Ectodermal cell (in vitro differentiated cells): ENCODE measurements at regions not wholly inside any gene's neighbourhood (a gene's known extent, or its start where the extent isn't known, plus 50 kb on each side); places are given as distances from the start of the nearest gene placed in this dataset.

Experiments used
- H3K27ac ChIP-seq: 2 replicates; pipeline ENCODE4 v1.7.0; 2013; ENCODE audit warnings: mild to moderate bottlenecking, low read depth, low read length; ENCODE audit not compliant: insufficient read depth, poor library complexity, severe bottlenecking
- H3K27me3 ChIP-seq: 2 replicates; pipeline ENCODE4 v1.7.0; 2013; ENCODE audit warnings: mild to moderate bottlenecking, low read length; ENCODE audit not compliant: insufficient read depth, control insufficient read depth, poor library complexity, severe bottlenecking
- H3K36me3 ChIP-seq: one replicate; pipeline ENCODE4 v1.7.0; 2013; ENCODE audit warnings: low read length; ENCODE audit not compliant: control insufficient read depth, insufficient read depth
- H3K4me1 ChIP-seq: one replicate; pipeline ENCODE4 v1.7.0; 2013; ENCODE audit warnings: low read length; ENCODE audit not compliant: control insufficient read depth, insufficient read depth
- H3K4me3 ChIP-seq: 2 replicates; pipeline ENCODE4 v1.7.0; 2013; ENCODE audit warnings: low read depth, low read length, control low read depth; ENCODE audit not compliant: insufficient read depth
- H3K9me3 ChIP-seq: 2 replicates; pipeline ENCODE4 v1.7.0; 2013; ENCODE audit warnings: mild to moderate bottlenecking, low read length, moderate library complexity; ENCODE audit not compliant: control insufficient read depth
- WGBS, 2 experiments: methylation state at CpG; one replicate each; pipeline ENCODE4 v1.1.7; 2013; ENCODE audit warnings: missing lambda C conversion rate in 2 of 2; 5-methylcytosine and 5-hydroxymethylcytosine counted together

- 93 to 99% methylated on average over 5 of the region's 5 CpGs for WGBS, 2 experiments
- H3K36me3 ChIP-seq = no peaks in the 10 kb centered on the region
- no peaks in the 10 kb centered on the region for H3K4me1 ChIP-seq
- no peaks in the 10 kb centered on the region for H3K27me3 ChIP-seq
- H3K9me3 ChIP-seq = no peaks in the 10 kb centered on the region
- no peak overlapping the region for H3K4me3 ChIP-seq
- H3K27ac ChIP-seq = no peak overlapping the region
Observed at GRCh38 chr14:86943391-86944365, 1049.3 kb downstream of the GALC start.

GRCh38 chr14:86942936-86943335 lies 1050.0 kb downstream of the GALC start:
- Histone ChIP-seq H3K4me1 (no peaks in the 10 kb centered on the region), H3K27me3 (no peaks in the 10 kb centered on the region), H3K36me3 (no peaks in the 10 kb centered on the region), H3K9me3 (no peaks in the 10 kb centered on the region), H3K27ac (no peak overlapping the region), H3K4me3 (no peak overlapping the region)
- 94% methylated on average over 4 of the region's 4 CpGs for WGBS, 2 experiments

- WGBS, 2 experiments = 83 to 89% methylated on average over 2 of the region's 2 CpGs
- Histone ChIP-seq H3K4me3 (no peak overlapping the region), H3K36me3 (no peaks in the 10 kb centered on the region), H3K27me3 (no peaks in the 10 kb centered on the region), H3K4me1 (no peaks in the 10 kb centered on the region), H3K27ac (no peak overlapping the region), H3K9me3 (no peaks in the 10 kb centered on the region)
Observed at GRCh38 chr14:86940106-86940505, 1052.9 kb downstream of the GALC start.

- Histone ChIP-seq H3K9me3 (no peaks in the 10 kb centered on the region), H3K27me3 (no peaks in the 10 kb centered on the region), H3K36me3 (no peaks in the 10 kb centered on the region), H3K27ac (no peak overlapping the region), H3K4me3 (no peak overlapping the region), H3K4me1 (no peaks in the 10 kb centered on the region)
- 87 to 91% methylated on average over 8 of the region's 8 CpGs for WGBS, 2 experiments
Observed at GRCh38 chr14:86938320-86938719, 1054.7 kb downstream of the GALC start.

GRCh38 chr14:86936556-86936955 lies 1056.4 kb downstream of the GALC start:
- H3K4me3 ChIP-seq = no peak overlapping the region

GRCh38 chr14:86935241-86935885 lies 1057.6 kb downstream of the GALC start:
- H3K27me3 ChIP-seq = no peaks in the 10 kb centered on the region
- no peaks in the 10 kb centered on the region for H3K9me3 ChIP-seq
- WGBS, 2 experiments = 85 to 87% methylated on average over 7 to 8 of the region's 8 CpGs
- no peaks in the 10 kb centered on the region for H3K4me1 ChIP-seq
- H3K4me3 ChIP-seq = no peak overlapping the region
- H3K36me3 ChIP-seq = no peaks in the 10 kb centered on the region
- H3K27ac ChIP-seq = no peak overlapping the region

More at GRCh38 chr14:86936556-86936955, 1056.4 kb downstream of the GALC start:
- Histone ChIP-seq H3K27ac (no peak overlapping the region), H3K4me1 (no peaks in the 10 kb centered on the region), H3K27me3 (no peaks in the 10 kb centered on the region), H3K36me3 (no peaks in the 10 kb centered on the region), H3K9me3 (no peaks in the 10 kb centered on the region)
- WGBS, 2 experiments = 91 to 92% methylated on average over 2 of the region's 2 CpGs

- Histone ChIP-seq H3K36me3 (no peaks in the 10 kb centered on the region), H3K27me3 (no peaks in the 10 kb centered on the region), H3K4me3 (no peak overlapping the region), H3K9me3 (no peaks in the 10 kb centered on the region), H3K4me1 (no peaks in the 10 kb centered on the region), H3K27ac (no peak overlapping the region)
- 91 to 93% methylated on average over 7 of the region's 7 CpGs for WGBS, 2 experiments
Observed at GRCh38 chr14:86933958-86934595, 1058.9 kb downstream of the GALC start.

GRCh38 chr14:86933460-86933859 lies 1059.5 kb downstream of the GALC start:
- H3K27me3 ChIP-seq = no peaks in the 10 kb centered on the region
- no peaks in the 10 kb centered on the region for H3K9me3 ChIP-seq
- H3K4me1 ChIP-seq = no peaks in the 10 kb centered on the region
- no peak overlapping the region for H3K4me3 ChIP-seq
- WGBS, 2 experiments = 100% methylated on average over 2 of the region's 2 CpGs
- no peaks in the 10 kb centered on the region for H3K36me3 ChIP-seq
- no peak overlapping the region for H3K27ac ChIP-seq

- no peak overlapping the region for H3K4me3 ChIP-seq
- H3K9me3 ChIP-seq = no peaks in the 10 kb centered on the region
- H3K27ac ChIP-seq = no peak overlapping the region
- H3K27me3 ChIP-seq = no peaks in the 10 kb centered on the region
- H3K36me3 ChIP-seq = no peaks in the 10 kb centered on the region
- no peaks in the 10 kb centered on the region for H3K4me1 ChIP-seq
- WGBS, 2 experiments = 91 to 97% methylated on average over 2 of the region's 2 CpGs
Observed at GRCh38 chr14:86915406-86915805, 1077.6 kb downstream of the GALC start.

GRCh38 chr14:86912709-86913108 lies 1080.3 kb downstream of the GALC start:
- no peak overlapping the region for H3K27ac ChIP-seq
- no peaks in the 10 kb centered on the region for H3K27me3 ChIP-seq
- no peaks in the 10 kb centered on the region for H3K4me1 ChIP-seq
- H3K9me3 ChIP-seq = no peaks in the 10 kb centered on the region
- no peak overlapping the region for H3K4me3 ChIP-seq
- H3K36me3 ChIP-seq = no peaks in the 10 kb centered on the region
